ENCODE measurements at regions not wholly inside any gene's neighbourhood (a gene's known extent, or its start where the extent isn't known, plus 50 kb on each side); places are given as distances from the start of the nearest gene placed in this dataset.

- TF ChIP-seq GLI2 (tag by site-specific recombination; IDR thresholded peaks at IDR 0.05; ENCODE audit: borderline replicate concordance, low read depth) (no peak), ZSCAN4 (tag by site-specific recombination; IDR thresholded peaks at IDR 0.05) (no peak), ZNF629 (tag by site-specific recombination; IDR thresholded peaks at IDR 0.05) (no peak), ZSCAN18 (tag by site-specific recombination; IDR thresholded peaks at IDR 0.05) (no peak)
- TF ChIP-seq, protein P1, sequence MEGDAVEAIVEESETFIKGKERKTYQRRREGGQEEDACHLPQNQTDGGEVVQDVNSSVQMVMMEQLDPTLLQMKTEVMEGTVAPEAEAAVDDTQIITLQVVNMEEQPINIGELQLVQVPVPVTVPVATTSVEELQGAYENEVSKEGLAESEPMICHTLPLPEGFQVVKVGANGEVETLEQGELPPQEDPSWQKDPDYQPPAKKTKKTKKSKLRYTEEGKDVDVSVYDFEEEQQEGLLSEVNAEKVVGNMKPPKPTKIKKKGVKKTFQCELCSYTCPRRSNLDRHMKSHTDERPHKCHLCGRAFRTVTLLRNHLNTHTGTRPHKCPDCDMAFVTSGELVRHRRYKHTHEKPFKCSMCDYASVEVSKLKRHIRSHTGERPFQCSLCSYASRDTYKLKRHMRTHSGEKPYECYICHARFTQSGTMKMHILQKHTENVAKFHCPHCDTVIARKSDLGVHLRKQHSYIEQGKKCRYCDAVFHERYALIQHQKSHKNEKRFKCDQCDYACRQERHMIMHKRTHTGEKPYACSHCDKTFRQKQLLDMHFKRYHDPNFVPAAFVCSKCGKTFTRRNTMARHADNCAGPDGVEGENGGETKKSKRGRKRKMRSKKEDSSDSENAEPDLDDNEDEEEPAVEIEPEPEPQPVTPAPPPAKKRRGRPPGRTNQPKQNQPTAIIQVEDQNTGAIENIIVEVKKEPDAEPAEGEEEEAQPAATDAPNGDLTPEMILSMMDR (tag by site-specific recombination; IDR thresholded peaks at IDR 0.05) = no peak
Observed at GRCh38 chr17:79678736-79679255, 51.9 kb upstream of the ENPP7 start.

Measured in HEK293 (cell line).